Esophagus squamous epithelium (tissue), 4 donors: ENCODE measurements at regions not wholly inside any gene's neighbourhood (a gene's known extent, or its start where the extent isn't known, plus 50 kb on each side); places are given as distances from the start of the nearest gene placed in this dataset.

Experiments used
- CTCF ChIP-seq, 6 experiments: fragments of 450-650 bp in 4 of 6; fragments of 200-600 bp in 2 of 6; sonication (generic) in 2 of 6; IDR thresholded peaks; one replicate each; pipeline ENCODE4 v1.5.1; 2016 to 2019; ENCODE audit warnings: antibody characterized with exemption in 6 of 6, mild to moderate bottlenecking in 4 of 6, moderate library complexity in 4 of 6
- POLR2A ChIP-seq, 4 donors: fragments of 450-650 bp; IDR thresholded peaks; one replicate each; pipeline ENCODE4 v1.6.1; 2017; ENCODE audit warnings: antibody characterized with exemption in 4 of 4, mild to moderate bottlenecking in 4 of 4, moderate library complexity in 3 of 4

GRCh38 chr7:47119261-47119865 is 462.5 kb downstream of the TNS3 start:
- TF ChIP-seq CTCF (IDR thresholded peaks at IDR 0.05), result no peak
- TF ChIP-seq POLR2A (IDR thresholded peaks at IDR 0.05), result no peak
